ENCODE measurements at regions not wholly inside any gene's neighbourhood (a gene's known extent, or its start where the extent isn't known, plus 50 kb on each side); places are given as distances from the start of the nearest gene placed in this dataset.

- no peaks in the 10 kb centered on the region for H3K36me3 ChIP-seq
- no peak overlapping the region for H3K27ac ChIP-seq
- DNase-seq (ENCODE audit: low spot score in 2 of 2) = no peak
- no peak overlapping the region for H3K4me3 ChIP-seq
- TF ChIP-seq EP300 (IDR thresholded peaks at IDR 0.05) (no peak), POLR2A (IDR thresholded peaks at IDR 0.05) (no peak), CTCF (IDR thresholded peaks at IDR 0.05) (no peak)
- H3K9me3 ChIP-seq = no peaks in the 10 kb centered on the region
- H3K27me3 ChIP-seq = peaks cover 0 to 4% of the 10 kb centered on the region in 2 donors
- H3K4me1 ChIP-seq = no peaks in the 10 kb centered on the region
- 31 to 45% methylated on average over 6 of the region's 6 CpGs for WGBS, 2 donors
Observed at GRCh38 chr22:48253573-48253972, 1491.1 kb downstream of the TBC1D22A start.

- H3K27me3 ChIP-seq = peaks cover 0 to 4% of the 10 kb centered on the region in 2 donors
- DNase-seq (ENCODE audit: low spot score in 2 of 2) = no peak
Observed at GRCh38 chr22:48253136-48253535, 1490.7 kb downstream of the TBC1D22A start.

GRCh38 chr22:48251629-48252028 lies 1489.2 kb downstream of the TBC1D22A start:
- Histone ChIP-seq H3K27ac (no peak overlapping the region), H3K9me3 (no peaks in the 10 kb centered on the region), H3K4me3 (no peak overlapping the region), H3K27me3 (peaks cover 0 to 4% of the 10 kb centered on the region in 2 donors), H3K4me1 (no peaks in the 10 kb centered on the region), H3K36me3 (no peaks in the 10 kb centered on the region)
- WGBS, 2 donors = 84 to 95% methylated on average over 4 to 5 of the region's 5 CpGs
- TF ChIP-seq EP300 (IDR thresholded peaks at IDR 0.05) = no peak
- no peak for TF ChIP-seq POLR2A (IDR thresholded peaks at IDR 0.05)
- no peak for TF ChIP-seq CTCF (IDR thresholded peaks at IDR 0.05)
- no peak for DNase-seq (ENCODE audit: low spot score in 2 of 2)

More at GRCh38 chr22:48253136-48253535, 1490.7 kb downstream of the TBC1D22A start:
- no peaks in the 10 kb centered on the region for H3K36me3 ChIP-seq
- H3K9me3 ChIP-seq = no peaks in the 10 kb centered on the region
- no peak overlapping the region for H3K27ac ChIP-seq
- no peak overlapping the region for H3K4me3 ChIP-seq
- 88 to 94% methylated on average over 11 to 13 of the region's 13 CpGs for WGBS, 2 donors
- H3K4me1 ChIP-seq = no peaks in the 10 kb centered on the region
- TF ChIP-seq POLR2A (IDR thresholded peaks at IDR 0.05) (no peak), EP300 (IDR thresholded peaks at IDR 0.05) (no peak), CTCF (IDR thresholded peaks at IDR 0.05) (no peak)

GRCh38 chr22:48250937-48251530 lies 1488.6 kb downstream of the TBC1D22A start:
- Histone ChIP-seq H3K4me1 (no peaks in the 10 kb centered on the region), H3K9me3 (no peaks in the 10 kb centered on the region), H3K4me3 (no peak overlapping the region), H3K36me3 (no peaks in the 10 kb centered on the region), H3K27ac (no peak overlapping the region), H3K27me3 (peaks cover 0 to 6% of the 10 kb centered on the region in 2 donors)
- TF ChIP-seq POLR2A (IDR thresholded peaks at IDR 0.05) (no peak), CTCF (IDR thresholded peaks at IDR 0.05) (no peak), EP300 (IDR thresholded peaks at IDR 0.05) (no peak)
- DNase-seq (ENCODE audit: low spot score in 2 of 2) = no peak
- 68 to 72% methylated on average over 5 of the region's 5 CpGs for WGBS, 2 donors

GRCh38 chr22:48250286-48250895 lies 1487.9 kb downstream of the TBC1D22A start:
- DNase-seq (ENCODE audit: low spot score in 2 of 2) = no peak
- H3K9me3 ChIP-seq = no peaks in the 10 kb centered on the region
- H3K27ac ChIP-seq = no peak overlapping the region
- H3K4me3 ChIP-seq = no peak overlapping the region
- TF ChIP-seq EP300 (IDR thresholded peaks at IDR 0.05) = no peak
- no peak for TF ChIP-seq POLR2A (IDR thresholded peaks at IDR 0.05)
- no peak for TF ChIP-seq CTCF (IDR thresholded peaks at IDR 0.05)
- 63 to 66% methylated on average over 15 to 16 of the region's 16 CpGs for WGBS, 2 donors
- no peaks in the 10 kb centered on the region for H3K36me3 ChIP-seq
- H3K4me1 ChIP-seq = no peaks in the 10 kb centered on the region
- peaks cover 0 to 7% of the 10 kb centered on the region in 2 donors for H3K27me3 ChIP-seq

Data from tibial nerve (tissue), 4 donors.